Neural progenitor cell (in vitro differentiated cells): ENCODE measurements at regions not wholly inside any gene's neighbourhood (a gene's known extent, or its start where the extent isn't known, plus 50 kb on each side); places are given as distances from the start of the nearest gene placed in this dataset.

ENCODE experiments used
- DNase-seq: peaks from one replicate; pipeline ENCODE4 v3.0.0-alpha.2; 2016; ENCODE audit warnings: low spot score
- H2AFZ ChIP-seq: fragments of 200-600 bp; sonication (generic); replicated peaks from 2 replicates; pipeline ENCODE4 v1.6.1; 2016; ENCODE audit warnings: antibody characterized with exemption
- H3F3A ChIP-seq: fragments of 200-600 bp; sonication (generic); 2 replicates; pipeline ENCODE4 v1.6.1; 2016; ENCODE audit warnings: antibody characterized with exemption, low read depth
- H3K27ac ChIP-seq: fragments of 200-600 bp; sonication (generic); 2 replicates; pipeline ENCODE4 v1.5.1; 2016; ENCODE audit warnings: mild to moderate bottlenecking
- H3K27me3 ChIP-seq: fragments of 200-600 bp; sonication (generic); 2 replicates; pipeline ENCODE4 v1.6.1; 2016; ENCODE audit warnings: mild to moderate bottlenecking, moderate library complexity
- H3K36me3 ChIP-seq: fragments of 200-600 bp; sonication (generic); 2 replicates; pipeline ENCODE4 v1.5.1; 2016
- H3K4me1 ChIP-seq: fragments of 200-600 bp; sonication (generic); 2 replicates; pipeline ENCODE4 v1.6.1; 2016; ENCODE audit warnings: mixed run types
- H3K4me2 ChIP-seq: fragments of 200-600 bp; sonication (generic); 2 replicates; pipeline ENCODE4 v1.6.1; 2016
- H3K4me3 ChIP-seq: fragments of 200-600 bp; sonication (generic); 2 replicates; pipeline ENCODE4 v1.5.1; 2016
- H3K79me2 ChIP-seq: fragments of 200-600 bp; sonication (generic); 2 replicates; pipeline ENCODE4 v1.6.1; 2016; ENCODE audit warnings: low read depth
- H3K9ac ChIP-seq: fragments of 200-600 bp; sonication (generic); 2 replicates; pipeline ENCODE4 v1.6.1; 2016
- H3K9me3 ChIP-seq: fragments of 200-600 bp; sonication (generic); 2 replicates; pipeline ENCODE4 v1.5.1; 2016; ENCODE audit warnings: low read depth
- H4K20me1 ChIP-seq: fragments of 200-600 bp; sonication (generic); 2 replicates; pipeline ENCODE4 v1.6.1; 2016; ENCODE audit warnings: low read depth
- H3K27ac Mint-ChIP-seq: 3 replicates; pipeline ENCODE4 v1.8.0; 2021; ENCODE audit warnings: mixed read lengths
- H3K27me3 Mint-ChIP-seq: 2 replicates; pipeline ENCODE4 v1.8.0; 2022; ENCODE audit warnings: low read depth, mild to moderate bottlenecking, inconsistent platforms, moderate library complexity, mixed read lengths; ENCODE audit not compliant: insufficient read depth
- H3K36me3 Mint-ChIP-seq: 3 replicates; pipeline ENCODE4 v1.8.0; 2021; ENCODE audit warnings: mixed read lengths
- H3K4me1 Mint-ChIP-seq: 3 replicates; pipeline ENCODE4 v1.8.0; 2021; ENCODE audit warnings: mixed read lengths
- H3K4me3 Mint-ChIP-seq: 3 replicates; pipeline ENCODE4 v1.8.0; 2021; ENCODE audit warnings: mild to moderate bottlenecking, moderate library complexity, mixed read lengths
- H3K9me3 Mint-ChIP-seq: 3 replicates; pipeline ENCODE4 v1.8.0; 2020; ENCODE audit warnings: mixed read lengths
- EZH2 ChIP-seq: fragments of 200-600 bp; sonication (generic); IDR thresholded peaks from 2 replicates; pipeline ENCODE4 v1.6.1; 2017; ENCODE audit warnings: antibody characterized with exemption, mild to moderate bottlenecking, moderate library complexity
- EZH2phosphoT487 ChIP-seq: fragments of 200-600 bp; sonication (generic); IDR thresholded peaks from 2 replicates; pipeline ENCODE4 v1.6.1; 2017; ENCODE audit warnings: antibody characterized with exemption
- TF ChIP-seq, protein P1 (sequence below): fragments of 200-600 bp; sonication (generic); IDR thresholded peaks from 2 replicates; pipeline ENCODE4 v1.5.1; 2017; ENCODE audit warnings: antibody characterized with exemption, mild to moderate bottlenecking

GRCh38 chr5:93275376-93275775 lies 305.6 kb downstream of the NR2F1-AS1 start:
- no peaks in the 10 kb centered on the region for H3K36me3 ChIP-seq
- no peaks in the 10 kb centered on the region for H3K27me3 ChIP-seq
- no peaks in the 10 kb centered on the region for H4K20me1 ChIP-seq
- no peak overlapping the region for H2AFZ ChIP-seq
- H3K4me2 ChIP-seq, result no peak overlapping the region
- H3K4me1 ChIP-seq, result peaks cover under 1% of the 10 kb centered on the region
- Mint-ChIP-seq H3K27ac (no peak overlapping the region), H3K27me3 (peaks cover 10% of the 10 kb centered on the region), H3K36me3 (no peaks in the 10 kb centered on the region), H3K9me3 (peaks cover 2% of the 10 kb centered on the region), H3K4me1 (peaks cover 33% of the 10 kb centered on the region), H3K4me3 (no peak overlapping the region)
- no peak for TF ChIP-seq EZH2
- TF ChIP-seq EZH2phosphoT487, result no peak
- H3K4me3 ChIP-seq, result no peak overlapping the region
- H3K79me2 ChIP-seq, result no peaks in the 10 kb centered on the region
- no peaks in the 10 kb centered on the region for H3K9me3 ChIP-seq
- no peak for DNase-seq
- no peak overlapping the region for H3K27ac ChIP-seq
- H3F3A ChIP-seq, result no peaks in the 10 kb centered on the region
- H3K9ac ChIP-seq, result no peak overlapping the region

- no peaks in the 10 kb centered on the region for H3K4me1 ChIP-seq
- peaks cover 13% of the 10 kb centered on the region for H3K27me3 Mint-ChIP-seq
- no peak for TF ChIP-seq EZH2phosphoT487
- TF ChIP-seq, protein P1, sequence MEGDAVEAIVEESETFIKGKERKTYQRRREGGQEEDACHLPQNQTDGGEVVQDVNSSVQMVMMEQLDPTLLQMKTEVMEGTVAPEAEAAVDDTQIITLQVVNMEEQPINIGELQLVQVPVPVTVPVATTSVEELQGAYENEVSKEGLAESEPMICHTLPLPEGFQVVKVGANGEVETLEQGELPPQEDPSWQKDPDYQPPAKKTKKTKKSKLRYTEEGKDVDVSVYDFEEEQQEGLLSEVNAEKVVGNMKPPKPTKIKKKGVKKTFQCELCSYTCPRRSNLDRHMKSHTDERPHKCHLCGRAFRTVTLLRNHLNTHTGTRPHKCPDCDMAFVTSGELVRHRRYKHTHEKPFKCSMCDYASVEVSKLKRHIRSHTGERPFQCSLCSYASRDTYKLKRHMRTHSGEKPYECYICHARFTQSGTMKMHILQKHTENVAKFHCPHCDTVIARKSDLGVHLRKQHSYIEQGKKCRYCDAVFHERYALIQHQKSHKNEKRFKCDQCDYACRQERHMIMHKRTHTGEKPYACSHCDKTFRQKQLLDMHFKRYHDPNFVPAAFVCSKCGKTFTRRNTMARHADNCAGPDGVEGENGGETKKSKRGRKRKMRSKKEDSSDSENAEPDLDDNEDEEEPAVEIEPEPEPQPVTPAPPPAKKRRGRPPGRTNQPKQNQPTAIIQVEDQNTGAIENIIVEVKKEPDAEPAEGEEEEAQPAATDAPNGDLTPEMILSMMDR, result no peak
- no peak for TF ChIP-seq EZH2
- no peak overlapping the region for H3K4me3 ChIP-seq
- peak; percentile 11 for DNase-seq
- H3K4me1 Mint-ChIP-seq, result peaks cover 22% of the 10 kb centered on the region
- no peak overlapping the region for H3K27ac ChIP-seq
- H4K20me1 ChIP-seq, result no peaks in the 10 kb centered on the region
- no peaks in the 10 kb centered on the region for H3K27me3 ChIP-seq
- H3K9me3 ChIP-seq, result no peaks in the 10 kb centered on the region
- H3K36me3 Mint-ChIP-seq, result no peaks in the 10 kb centered on the region
- H3K27ac Mint-ChIP-seq, result peak overlapping the region; percentile 58
- H3K4me3 Mint-ChIP-seq, result no peak overlapping the region
- H3K9ac ChIP-seq, result no peak overlapping the region
- H3K79me2 ChIP-seq, result no peaks in the 10 kb centered on the region
- H3K9me3 Mint-ChIP-seq, result peaks cover 2% of the 10 kb centered on the region
- no peaks in the 10 kb centered on the region for H3K36me3 ChIP-seq
- H2AFZ ChIP-seq, result peak overlapping the region; percentile 12
- H3K4me2 ChIP-seq, result no peak overlapping the region
- H3F3A ChIP-seq, result no peaks in the 10 kb centered on the region
These were observed 306.7 kb downstream of the NR2F1-AS1 start for GRCh38 chr5:93274291-93274690.

DNA sequence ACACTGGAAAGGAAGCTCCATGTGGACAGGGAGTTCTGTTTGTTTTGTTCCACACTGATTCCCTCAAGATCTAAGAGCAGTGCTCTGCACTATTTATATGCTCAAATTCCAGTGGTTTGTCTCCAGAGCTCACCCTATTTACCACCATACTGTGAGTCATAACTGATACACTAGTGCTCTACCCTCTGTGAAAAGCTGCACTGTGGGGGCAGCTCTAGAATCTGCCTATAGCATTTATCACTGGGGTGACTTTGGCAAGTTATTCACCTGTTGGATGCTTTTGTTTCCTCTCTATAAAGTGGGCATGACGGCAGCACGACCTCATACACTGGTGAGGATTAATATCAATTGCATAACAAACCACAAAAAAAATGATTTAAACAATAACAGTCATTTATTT lies 307.8 kb downstream of the NR2F1-AS1 start:
- Histone ChIP-seq H3K4me1 (no peaks in the 10 kb centered on the region), H2AFZ (no peak overlapping the region), H3K36me3 (no peaks in the 10 kb centered on the region), H3K9ac (no peak overlapping the region), H3K79me2 (no peaks in the 10 kb centered on the region), H3F3A (no peaks in the 10 kb centered on the region), H3K4me3 (no peak overlapping the region), H4K20me1 (no peaks in the 10 kb centered on the region), H3K4me2 (no peak overlapping the region), H3K27ac (no peak overlapping the region), H3K27me3 (no peaks in the 10 kb centered on the region), H3K9me3 (no peaks in the 10 kb centered on the region)
- Mint-ChIP-seq H3K9me3 (peaks cover 6% of the 10 kb centered on the region), H3K4me3 (no peak overlapping the region), H3K36me3 (peaks cover 3% of the 10 kb centered on the region), H3K27ac (no peak overlapping the region), H3K27me3 (peaks cover 10% of the 10 kb centered on the region), H3K4me1 (peaks cover 14% of the 10 kb centered on the region)
- DNase-seq, result no peak
- TF ChIP-seq EZH2phosphoT487 (no peak), EZH2 (no peak)
- TF ChIP-seq, protein P1, result no peak

DNA sequence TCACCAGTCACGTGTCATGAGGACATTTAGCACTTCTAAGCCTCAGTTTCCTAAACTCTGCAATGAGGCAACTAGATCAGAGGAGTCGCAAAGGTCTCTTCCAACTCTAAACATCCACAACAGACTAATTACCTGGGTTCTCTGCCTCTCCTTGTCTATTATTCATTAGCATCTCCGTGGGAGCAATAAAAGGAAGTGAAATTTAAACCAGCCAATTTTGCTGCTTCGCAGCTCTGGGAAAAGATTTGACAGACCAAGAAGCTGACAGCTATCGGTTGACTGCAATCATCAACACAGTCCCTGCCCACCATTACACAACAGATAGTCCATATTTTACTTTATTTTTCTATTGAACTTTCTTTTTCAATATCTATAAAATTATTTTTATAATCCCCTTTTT lies 308.9 kb downstream of the NR2F1-AS1 start:
- Histone ChIP-seq H3F3A (no peaks in the 10 kb centered on the region), H3K4me1 (no peaks in the 10 kb centered on the region), H3K4me2 (no peak overlapping the region), H4K20me1 (no peaks in the 10 kb centered on the region), H3K4me3 (no peak overlapping the region), H3K79me2 (no peaks in the 10 kb centered on the region), H2AFZ (no peak overlapping the region), H3K27me3 (no peaks in the 10 kb centered on the region), H3K27ac (no peak overlapping the region), H3K9me3 (no peaks in the 10 kb centered on the region), H3K36me3 (no peaks in the 10 kb centered on the region), H3K9ac (no peak overlapping the region)
- TF ChIP-seq, protein P1, result no peak
- TF ChIP-seq EZH2 (no peak), EZH2phosphoT487 (no peak)
- no peak for DNase-seq
- Mint-ChIP-seq H3K9me3 (peaks cover 11% of the 10 kb centered on the region), H3K27me3 (peaks cover 12% of the 10 kb centered on the region), H3K36me3 (peaks cover 3% of the 10 kb centered on the region), H3K27ac (no peak overlapping the region), H3K4me3 (no peak overlapping the region), H3K4me1 (peaks cover 13% of the 10 kb centered on the region)
